CD4-positive, alpha-beta T cell treated with Interleukin-12 subunit alpha and Interleukin-12 subunit beta, for 1 hour (primary cell): ENCODE measurements at regions not wholly inside any gene's neighbourhood (a gene's known extent, or its start where the extent isn't known, plus 50 kb on each side); places are given as distances from the start of the nearest gene placed in this dataset.

Experiments used
- DNase-seq: peaks from one replicate; pipeline ENCODE4 v3.0.0-alpha.2; 2020

- no peak for DNase-seq
Measured at GRCh38 chr1:2890221-2890850, 88.8 kb upstream of the TTC34 start.

- DNase-seq = no peak
Measured at GRCh38 chr1:2891923-2892448, 90.5 kb upstream of the TTC34 start.

- DNase-seq = no peak
Measured at GRCh38 chr1:2893473-2894120, 92.1 kb upstream of the TTC34 start.

GRCh38 chr1:2894381-2895041 is 93.0 kb upstream of the TTC34 start:
- DNase-seq = peak; percentile 34

- no peak for DNase-seq
Measured at GRCh38 chr1:2896824-2897223, 95.3 kb upstream of the TTC34 start.

GRCh38 chr1:2903226-2903625 is 101.7 kb upstream of the TTC34 start:
- no peak for DNase-seq

- no peak for DNase-seq
Measured at GRCh38 chr1:2904191-2904590, 102.7 kb upstream of the TTC34 start.

- DNase-seq = no peak
Measured at GRCh38 chr1:2905356-2905755, 103.9 kb upstream of the TTC34 start.

- DNase-seq = no peak
Measured at GRCh38 chr1:2906085-2906484, 104.6 kb upstream of the TTC34 start.

- no peak for DNase-seq
Measured at GRCh38 chr1:2906620-2907019, 105.1 kb upstream of the TTC34 start.

GRCh38 chr1:2907051-2907450 is 105.6 kb upstream of the TTC34 start:
- DNase-seq = no peak

GRCh38 chr1:2908081-2908480 is 106.6 kb upstream of the TTC34 start:
- DNase-seq = no peak

- no peak for DNase-seq
Measured at GRCh38 chr1:2908561-2908960, 107.1 kb upstream of the TTC34 start.

GRCh38 chr1:2909797-2910196 is 108.3 kb upstream of the TTC34 start:
- no peak for DNase-seq

- no peak for DNase-seq
Measured at GRCh38 chr1:2910211-2910610, 108.7 kb upstream of the TTC34 start.

GRCh38 chr1:2911421-2912178 is 109.7 kb upstream of the ACTRT2 start:
- DNase-seq = no peak

GRCh38 chr1:2912424-2913061 is 108.7 kb upstream of the ACTRT2 start:
- no peak for DNase-seq

- DNase-seq = no peak
Measured at GRCh38 chr1:2913091-2913490, 108.2 kb upstream of the ACTRT2 start.

- no peak for DNase-seq
Measured at GRCh38 chr1:2914702-2915101, 106.6 kb upstream of the ACTRT2 start.

GRCh38 chr1:2916153-2916552 is 105.1 kb upstream of the ACTRT2 start:
- DNase-seq = no peak

- DNase-seq = no peak
Measured at GRCh38 chr1:2916706-2917105, 104.6 kb upstream of the ACTRT2 start.

- DNase-seq = no peak
Measured at GRCh38 chr1:2917284-2917683, 104.0 kb upstream of the ACTRT2 start.

GRCh38 chr1:2918441-2918840 is 102.8 kb upstream of the ACTRT2 start:
- no peak for DNase-seq
